NCI-H526 treated with DMSO at 0.1 percent for 48 hours (cell line): ENCODE measurements at regions not wholly inside any gene's neighbourhood (a gene's known extent, or its start where the extent isn't known, plus 50 kb on each side); places are given as distances from the start of the nearest gene placed in this dataset.

Experiments used
- DNase-seq: peaks from one replicate; lab custom pipeline; 2025; lab: John Stamatoyannopoulos, UW

GRCh38 chr13:69571606-69572323, 535.9 kb upstream of the ATXN8OS start:
- no peak for DNase-seq

- DNase-seq: no peak
Observed at GRCh38 chr13:69567514-69567913, 540.1 kb upstream of the ATXN8OS start.

- no peak for DNase-seq
Observed at GRCh38 chr13:69566104-69566716, 541.4 kb upstream of the ATXN8OS start.

DNA sequence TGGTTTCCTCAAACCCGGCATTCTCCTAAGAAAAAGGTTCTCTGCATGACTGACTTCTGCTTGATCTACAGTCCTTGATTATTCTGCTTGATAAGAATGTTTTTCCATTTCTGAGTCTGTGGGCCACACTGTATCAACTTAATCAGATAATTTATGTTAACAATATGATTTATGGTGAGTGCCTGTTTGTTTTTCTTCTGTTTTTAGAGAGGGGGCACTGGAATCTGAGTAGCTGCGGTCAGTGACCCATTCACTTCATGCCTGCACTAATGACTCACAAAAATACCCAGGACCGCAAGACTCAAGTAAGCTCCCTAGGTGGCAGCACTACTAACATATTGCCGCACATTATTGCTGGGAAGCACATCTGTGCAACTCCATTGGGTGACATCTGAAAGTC, 542.3 kb upstream of the ATXN8OS start:
- DNase-seq: no peak

DNA sequence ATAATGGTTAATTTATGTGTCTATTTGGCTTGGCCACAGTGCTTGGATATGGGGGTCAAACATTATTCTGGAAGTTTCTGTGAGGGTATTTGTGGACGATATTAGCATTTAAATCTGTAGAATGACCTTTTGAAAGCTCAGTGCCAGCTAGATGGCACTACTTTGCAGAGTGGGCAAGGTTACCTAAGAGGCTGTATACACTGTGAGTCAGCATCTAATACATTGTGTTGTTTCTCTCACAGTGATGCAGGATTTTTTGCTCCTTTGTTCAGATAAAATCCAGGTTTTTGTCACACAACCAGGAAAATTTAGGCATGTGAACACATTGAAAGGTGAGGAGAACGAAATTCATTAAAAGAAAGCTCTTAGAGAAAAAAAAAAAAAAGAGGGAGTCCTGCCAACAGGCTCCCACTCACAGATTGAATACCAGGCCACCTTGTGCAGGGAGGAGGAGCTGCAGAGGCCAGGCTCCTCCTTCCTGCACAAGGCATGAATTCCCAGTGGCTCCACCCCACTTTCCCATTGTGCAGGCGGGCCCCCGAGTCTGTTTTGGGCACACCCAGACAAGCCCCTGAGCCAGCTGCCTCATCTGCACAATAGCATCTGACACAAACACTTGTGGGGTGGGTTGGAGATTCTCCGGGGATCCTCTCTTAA, 551.0 kb upstream of the ATXN8OS start:
- DNase-seq: no peak

DNA sequence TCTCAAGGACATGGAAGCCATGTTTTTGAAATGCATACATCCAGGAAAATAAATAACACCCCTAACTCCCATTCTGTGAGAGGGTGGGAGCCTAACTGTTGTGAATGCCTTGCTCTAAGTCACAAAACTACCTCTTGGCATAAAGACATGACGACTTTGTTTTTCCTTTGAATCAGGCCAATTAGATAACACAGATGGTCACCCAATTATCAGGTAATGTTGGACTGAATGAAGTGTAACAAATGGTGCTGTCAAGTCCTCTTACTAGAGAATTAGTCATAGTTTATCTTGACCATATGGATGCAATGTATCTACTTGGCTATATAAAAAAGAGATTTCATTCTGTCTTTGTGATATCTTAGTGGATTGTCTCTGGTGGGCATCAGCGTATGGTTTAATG, 553.6 kb upstream of the ATXN8OS start:
- no peak for DNase-seq

- no peak for DNase-seq
Observed at GRCh38 chr13:69551193-69551592, 556.4 kb upstream of the ATXN8OS start.

- DNase-seq: no peak
Observed at GRCh38 chr13:69547780-69548179, 559.8 kb upstream of the ATXN8OS start.

- DNase-seq: no peak
Observed at GRCh38 chr13:69545551-69545950, 562.1 kb upstream of the ATXN8OS start.

DNA sequence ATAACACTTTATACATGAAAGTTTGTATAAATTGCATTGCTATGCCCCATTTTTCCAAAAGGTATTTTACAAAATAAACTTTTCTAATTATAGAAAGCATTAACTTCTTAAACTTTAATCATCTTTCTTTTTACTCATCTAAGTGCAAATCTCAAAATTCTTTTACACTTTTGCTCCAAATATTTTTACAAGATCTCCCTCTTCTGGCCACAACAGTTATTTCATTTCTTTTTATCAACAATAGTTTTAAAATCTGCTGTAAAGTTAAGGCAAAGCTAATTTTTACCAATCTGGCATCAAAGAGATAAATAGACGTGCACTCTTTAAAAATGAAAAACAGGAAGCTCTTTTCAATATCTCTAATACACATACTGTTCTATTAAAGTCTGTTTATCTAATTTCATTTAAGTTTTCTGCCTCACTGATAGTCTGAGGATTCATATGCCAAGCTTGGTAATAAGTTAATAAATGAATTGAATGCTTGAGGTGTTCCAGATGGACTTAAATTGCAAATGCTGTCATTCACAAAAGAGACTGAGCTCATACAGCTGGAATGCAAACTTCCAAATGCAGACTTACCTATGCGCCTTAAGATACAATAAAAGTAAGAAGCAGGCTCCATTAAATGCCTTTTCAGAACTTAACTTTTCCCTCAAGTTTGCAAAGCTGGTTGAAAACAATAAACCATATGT, 583.0 kb upstream of the ATXN8OS start:
- DNase-seq: no peak

- DNase-seq: no peak
Observed at GRCh38 chr13:69496981-69497380, 610.6 kb upstream of the ATXN8OS start.

DNA sequence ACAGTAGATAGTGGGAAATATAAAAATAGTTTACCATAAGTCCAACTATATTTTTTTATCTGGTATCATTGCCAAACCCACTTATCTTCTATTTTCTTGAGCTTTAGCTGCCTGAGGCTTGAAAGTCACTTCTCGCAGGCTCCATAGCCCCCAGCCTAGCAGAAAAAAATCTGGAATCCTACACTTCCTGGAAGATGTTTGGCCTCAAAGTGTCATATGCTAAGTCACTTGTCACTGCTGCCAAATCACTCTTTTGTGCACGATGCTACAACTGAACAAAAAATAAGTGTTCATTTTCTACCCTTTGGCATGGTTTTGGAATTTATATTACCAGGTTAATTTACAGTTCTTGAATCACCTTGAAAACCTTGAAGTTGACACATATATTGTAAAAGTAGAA, 612.5 kb upstream of the ATXN8OS start:
- no peak for DNase-seq

- no peak for DNase-seq
Observed at GRCh38 chr13:69487576-69487975, 620.0 kb upstream of the ATXN8OS start.

GRCh38 chr13:69485991-69486592, 621.5 kb upstream of the ATXN8OS start:
- DNase-seq: no peak

DNA sequence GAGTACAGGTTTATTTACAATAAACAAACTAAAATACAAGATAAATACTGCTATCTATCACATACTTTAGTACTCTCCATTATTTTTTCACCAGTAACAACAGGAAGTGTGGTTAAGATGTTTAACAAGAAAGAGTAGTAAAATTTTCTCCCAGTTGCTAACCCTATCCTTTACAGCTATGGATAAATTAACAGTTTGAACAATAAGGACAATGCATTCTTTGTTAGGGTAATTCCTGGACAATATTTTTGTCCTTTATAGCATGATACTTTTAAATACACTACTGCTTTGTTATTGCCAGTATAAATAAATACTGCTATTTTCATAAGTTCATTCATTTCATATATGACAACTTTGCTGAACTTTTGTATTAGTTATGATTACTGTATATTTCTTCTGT, 630.2 kb upstream of the ATXN8OS start:
- no peak for DNase-seq

GRCh38 chr13:69474011-69474685, 633.5 kb upstream of the ATXN8OS start:
- DNase-seq: no peak

GRCh38 chr13:69468624-69469023, 639.0 kb upstream of the ATXN8OS start:
- no peak for DNase-seq

GRCh38 chr13:69461397-69461796, 646.2 kb upstream of the ATXN8OS start:
- no peak for DNase-seq

- DNase-seq: no peak
Observed at GRCh38 chr13:69459346-69459745, 648.3 kb upstream of the ATXN8OS start.

- no peak for DNase-seq
Observed at GRCh38 chr13:69458013-69458412, 649.6 kb upstream of the ATXN8OS start.

- DNase-seq: no peak
Observed at GRCh38 chr13:69450245-69450644, 657.4 kb upstream of the ATXN8OS start.

DNA sequence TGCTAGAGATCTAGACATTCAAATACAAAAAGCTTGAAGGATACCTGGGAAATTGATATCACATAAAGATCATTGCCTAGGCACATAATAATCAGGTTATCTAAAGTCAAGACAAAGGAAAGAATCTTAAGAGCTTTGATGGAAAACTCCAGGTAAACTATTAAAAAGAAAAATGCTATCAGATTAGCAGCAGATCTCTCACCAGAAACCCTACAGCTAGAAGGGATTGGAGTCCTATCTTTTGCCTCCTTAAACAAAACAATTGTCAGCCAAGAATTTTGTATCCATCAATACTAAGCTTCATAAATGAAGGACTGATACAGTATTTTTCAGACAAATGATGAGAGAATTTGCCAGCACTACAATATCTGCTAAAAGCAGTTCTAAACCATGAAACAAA, 682.4 kb upstream of the ATXN8OS start:
- DNase-seq: no peak
